H1 (cell line): ENCODE measurements at regions not wholly inside any gene's neighbourhood (a gene's known extent, or its start where the extent isn't known, plus 50 kb on each side); places are given as distances from the start of the nearest gene placed in this dataset.

Experiments used
- GABPA ChIP-seq: IDR thresholded peaks from 2 replicates; pipeline ENCODE4 v1.6.1; 2011; ENCODE audit warnings: mild to moderate bottlenecking, low read length, moderate library complexity, borderline replicate concordance; ENCODE audit not compliant: insufficient read depth
- JUND ChIP-seq: IDR thresholded peaks from 2 replicates; pipeline ENCODE4 v1.6.1; 2011; ENCODE audit warnings: mild to moderate bottlenecking, improper control_type of control experiment, low read length
- MAFK ChIP-seq: IDR thresholded peaks from 2 replicates; pipeline ENCODE4 v1.6.1; 2012; ENCODE audit warnings: low read depth, mild to moderate bottlenecking, improper control_type of control experiment, low read length
- SIN3A ChIP-seq, 2 experiments: IDR thresholded peaks in 1 of 2; conservative IDR thresholded peaks in 1 of 2; 2 replicates each; pipeline ENCODE4 v1.6.1; 2011 to 2012; ENCODE audit warnings: low read length in 2 of 2, improper control_type of control experiment in 1 of 2, low read depth in 1 of 2, mild to moderate bottlenecking in 1 of 2
- SUZ12 ChIP-seq: fragments of 200-600 bp; sonication (generic); IDR thresholded peaks from 2 replicates; pipeline ENCODE4 v1.6.1; 2012; ENCODE audit warnings: mild to moderate bottlenecking, inconsistent platforms, low read length, moderate library complexity, mixed read lengths
- TF ChIP-seq, protein P1 (sequence below): fragments of 300-600 bp; sonication (generic); IDR thresholded peaks from 2 replicates; pipeline ENCODE4 v1.7.1; 2012; ENCODE audit warnings: low read length, moderate library complexity, mild to moderate bottlenecking, inconsistent platforms; ENCODE audit not compliant: insufficient replicate concordance
- TF ChIP-seq, protein P2 (sequence below): IDR thresholded peaks from 2 replicates; pipeline ENCODE4 v1.6.1; 2012; ENCODE audit warnings: inconsistent platforms
- TF ChIP-seq, protein P3 (sequence below): IDR thresholded peaks from 2 replicates; pipeline ENCODE4 v1.6.1; 2011; ENCODE audit warnings: low read length, improper control_type of control experiment

DNA sequence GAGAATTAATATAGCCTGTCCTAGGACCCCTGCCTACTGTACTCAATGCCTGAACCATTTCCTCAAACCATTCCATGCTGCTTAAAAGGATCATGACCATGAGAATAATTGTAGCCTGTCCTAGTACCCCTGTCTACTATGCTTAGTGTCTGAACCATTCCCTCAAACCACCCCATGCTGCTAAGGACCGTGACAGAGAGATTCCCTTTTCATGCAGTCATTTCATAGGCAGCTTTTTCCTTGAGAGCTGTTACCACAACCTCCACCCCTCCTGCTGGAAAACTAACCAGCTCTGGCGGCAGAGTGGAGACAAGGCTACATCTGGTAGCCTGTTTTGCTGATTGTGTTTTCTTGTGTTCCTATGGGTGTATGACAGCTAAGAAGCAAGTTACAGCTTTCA lies 174.9 kb upstream of the SMARCAD1 start (continued):
- TF ChIP-seq, protein P1, sequence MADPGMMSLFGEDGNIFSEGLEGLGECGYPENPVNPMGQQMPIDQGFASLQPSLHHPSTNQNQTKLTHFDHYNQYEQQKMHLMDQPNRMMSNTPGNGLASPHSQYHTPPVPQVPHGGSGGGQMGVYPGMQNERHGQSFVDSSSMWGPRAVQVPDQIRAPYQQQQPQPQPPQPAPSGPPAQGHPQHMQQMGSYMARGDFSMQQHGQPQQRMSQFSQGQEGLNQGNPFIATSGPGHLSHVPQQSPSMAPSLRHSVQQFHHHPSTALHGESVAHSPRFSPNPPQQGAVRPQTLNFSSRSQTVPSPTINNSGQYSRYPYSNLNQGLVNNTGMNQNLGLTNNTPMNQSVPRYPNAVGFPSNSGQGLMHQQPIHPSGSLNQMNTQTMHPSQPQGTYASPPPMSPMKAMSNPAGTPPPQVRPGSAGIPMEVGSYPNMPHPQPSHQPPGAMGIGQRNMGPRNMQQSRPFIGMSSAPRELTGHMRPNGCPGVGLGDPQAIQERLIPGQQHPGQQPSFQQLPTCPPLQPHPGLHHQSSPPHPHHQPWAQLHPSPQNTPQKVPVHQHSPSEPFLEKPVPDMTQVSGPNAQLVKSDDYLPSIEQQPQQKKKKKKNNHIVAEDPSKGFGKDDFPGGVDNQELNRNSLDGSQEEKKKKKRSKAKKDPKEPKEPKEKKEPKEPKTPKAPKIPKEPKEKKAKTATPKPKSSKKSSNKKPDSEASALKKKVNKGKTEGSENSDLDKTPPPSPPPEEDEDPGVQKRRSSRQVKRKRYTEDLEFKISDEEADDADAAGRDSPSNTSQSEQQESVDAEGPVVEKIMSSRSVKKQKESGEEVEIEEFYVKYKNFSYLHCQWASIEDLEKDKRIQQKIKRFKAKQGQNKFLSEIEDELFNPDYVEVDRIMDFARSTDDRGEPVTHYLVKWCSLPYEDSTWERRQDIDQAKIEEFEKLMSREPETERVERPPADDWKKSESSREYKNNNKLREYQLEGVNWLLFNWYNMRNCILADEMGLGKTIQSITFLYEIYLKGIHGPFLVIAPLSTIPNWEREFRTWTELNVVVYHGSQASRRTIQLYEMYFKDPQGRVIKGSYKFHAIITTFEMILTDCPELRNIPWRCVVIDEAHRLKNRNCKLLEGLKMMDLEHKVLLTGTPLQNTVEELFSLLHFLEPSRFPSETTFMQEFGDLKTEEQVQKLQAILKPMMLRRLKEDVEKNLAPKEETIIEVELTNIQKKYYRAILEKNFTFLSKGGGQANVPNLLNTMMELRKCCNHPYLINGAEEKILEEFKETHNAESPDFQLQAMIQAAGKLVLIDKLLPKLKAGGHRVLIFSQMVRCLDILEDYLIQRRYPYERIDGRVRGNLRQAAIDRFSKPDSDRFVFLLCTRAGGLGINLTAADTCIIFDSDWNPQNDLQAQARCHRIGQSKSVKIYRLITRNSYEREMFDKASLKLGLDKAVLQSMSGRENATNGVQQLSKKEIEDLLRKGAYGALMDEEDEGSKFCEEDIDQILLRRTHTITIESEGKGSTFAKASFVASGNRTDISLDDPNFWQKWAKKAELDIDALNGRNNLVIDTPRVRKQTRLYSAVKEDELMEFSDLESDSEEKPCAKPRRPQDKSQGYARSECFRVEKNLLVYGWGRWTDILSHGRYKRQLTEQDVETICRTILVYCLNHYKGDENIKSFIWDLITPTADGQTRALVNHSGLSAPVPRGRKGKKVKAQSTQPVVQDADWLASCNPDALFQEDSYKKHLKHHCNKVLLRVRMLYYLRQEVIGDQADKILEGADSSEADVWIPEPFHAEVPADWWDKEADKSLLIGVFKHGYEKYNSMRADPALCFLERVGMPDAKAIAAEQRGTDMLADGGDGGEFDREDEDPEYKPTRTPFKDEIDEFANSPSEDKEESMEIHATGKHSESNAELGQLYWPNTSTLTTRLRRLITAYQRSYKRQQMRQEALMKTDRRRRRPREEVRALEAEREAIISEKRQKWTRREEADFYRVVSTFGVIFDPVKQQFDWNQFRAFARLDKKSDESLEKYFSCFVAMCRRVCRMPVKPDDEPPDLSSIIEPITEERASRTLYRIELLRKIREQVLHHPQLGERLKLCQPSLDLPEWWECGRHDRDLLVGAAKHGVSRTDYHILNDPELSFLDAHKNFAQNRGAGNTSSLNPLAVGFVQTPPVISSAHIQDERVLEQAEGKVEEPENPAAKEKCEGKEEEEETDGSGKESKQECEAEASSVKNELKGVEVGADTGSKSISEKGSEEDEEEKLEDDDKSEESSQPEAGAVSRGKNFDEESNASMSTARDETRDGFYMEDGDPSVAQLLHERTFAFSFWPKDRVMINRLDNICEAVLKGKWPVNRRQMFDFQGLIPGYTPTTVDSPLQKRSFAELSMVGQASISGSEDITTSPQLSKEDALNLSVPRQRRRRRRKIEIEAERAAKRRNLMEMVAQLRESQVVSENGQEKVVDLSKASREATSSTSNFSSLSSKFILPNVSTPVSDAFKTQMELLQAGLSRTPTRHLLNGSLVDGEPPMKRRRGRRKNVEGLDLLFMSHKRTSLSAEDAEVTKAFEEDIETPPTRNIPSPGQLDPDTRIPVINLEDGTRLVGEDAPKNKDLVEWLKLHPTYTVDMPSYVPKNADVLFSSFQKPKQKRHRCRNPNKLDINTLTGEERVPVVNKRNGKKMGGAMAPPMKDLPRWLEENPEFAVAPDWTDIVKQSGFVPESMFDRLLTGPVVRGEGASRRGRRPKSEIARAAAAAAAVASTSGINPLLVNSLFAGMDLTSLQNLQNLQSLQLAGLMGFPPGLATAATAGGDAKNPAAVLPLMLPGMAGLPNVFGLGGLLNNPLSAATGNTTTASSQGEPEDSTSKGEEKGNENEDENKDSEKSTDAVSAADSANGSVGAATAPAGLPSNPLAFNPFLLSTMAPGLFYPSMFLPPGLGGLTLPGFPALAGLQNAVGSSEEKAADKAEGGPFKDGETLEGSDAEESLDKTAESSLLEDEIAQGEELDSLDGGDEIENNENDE = no peak
- TF ChIP-seq MAFK (no peak), GABPA (no peak), SIN3A (conservative IDR thresholded peaks at IDR 0.05 in 1 of 2, IDR thresholded peaks at IDR 0.05 in 1 of 2; ENCODE audit: low read depth in 1 of 2, low read length in 2 of 2) (no peak), JUND (no peak), SUZ12 (no peak)
- TF ChIP-seq, protein P2, sequence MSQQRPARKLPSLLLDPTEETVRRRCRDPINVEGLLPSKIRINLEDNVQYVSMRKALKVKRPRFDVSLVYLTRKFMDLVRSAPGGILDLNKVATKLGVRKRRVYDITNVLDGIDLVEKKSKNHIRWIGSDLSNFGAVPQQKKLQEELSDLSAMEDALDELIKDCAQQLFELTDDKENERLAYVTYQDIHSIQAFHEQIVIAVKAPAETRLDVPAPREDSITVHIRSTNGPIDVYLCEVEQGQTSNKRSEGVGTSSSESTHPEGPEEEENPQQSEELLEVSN = no peak
- TF ChIP-seq, protein P3, sequence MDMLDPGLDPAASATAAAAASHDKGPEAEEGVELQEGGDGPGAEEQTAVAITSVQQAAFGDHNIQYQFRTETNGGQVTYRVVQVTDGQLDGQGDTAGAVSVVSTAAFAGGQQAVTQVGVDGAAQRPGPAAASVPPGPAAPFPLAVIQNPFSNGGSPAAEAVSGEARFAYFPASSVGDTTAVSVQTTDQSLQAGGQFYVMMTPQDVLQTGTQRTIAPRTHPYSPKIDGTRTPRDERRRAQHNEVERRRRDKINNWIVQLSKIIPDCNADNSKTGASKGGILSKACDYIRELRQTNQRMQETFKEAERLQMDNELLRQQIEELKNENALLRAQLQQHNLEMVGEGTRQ = no peak
